ENCODE measurements at regions not wholly inside any gene's neighbourhood (a gene's known extent, or its start where the extent isn't known, plus 50 kb on each side); places are given as distances from the start of the nearest gene placed in this dataset.

GRCh38 chr19:13691569-13692435, 72.5 kb upstream of the MRI1 start:
- no peak for DNase-seq (ENCODE audit: low spot score)
- ChIA-PET POLR2A (no interaction called here), CTCF (ENCODE audit: unreplicated experiment) (no interaction called here)
- no TSS peak for BruUV-seq (replicated peaks)
- H3K4me1 ChIP-seq (ENCODE audit: insufficient read depth, low read length, poor library complexity, severe bottlenecking): no peaks in the 10 kb centered on the region
- H3K9me2 ChIP-seq (ENCODE audit: insufficient read depth, low read length): no peaks in the 10 kb centered on the region
- TF ChIP-seq CTCF (conservative IDR thresholded peaks at IDR 0.05; ENCODE audit: low read length): no peak
- H3K4me3 ChIP-seq (ENCODE audit: low read depth, low read length, poor library complexity, severe bottlenecking): no peak overlapping the region
- H3K9me3 ChIP-seq (ENCODE audit: low read length): no peaks in the 10 kb centered on the region
- H3K27ac ChIP-seq (ENCODE audit: low read depth, low read length, poor library complexity, severe bottlenecking): no peak overlapping the region
- no peak overlapping the region for H3K4me2 ChIP-seq (ENCODE audit: low read length)
- intact Hi-C loops (cut with micrococcal nuclease; ENCODE audit: unreplicated experiment): no loop called here
- H2AFZ ChIP-seq (ENCODE audit: low read length): no peak overlapping the region
- H3K79me2 ChIP-seq (ENCODE audit: insufficient read depth, low read depth, low read length): no peaks in the 10 kb centered on the region
- no peaks in the 10 kb centered on the region for H3K36me3 ChIP-seq (ENCODE audit: insufficient read depth, low read length)
- no peaks in the 10 kb centered on the region for H4K20me1 ChIP-seq (ENCODE audit: insufficient read depth, low read length)

- H3K27ac ChIP-seq (ENCODE audit: low read depth, low read length, poor library complexity, severe bottlenecking): no peak overlapping the region
- H3K4me3 ChIP-seq (ENCODE audit: low read depth, low read length, poor library complexity, severe bottlenecking): no peak overlapping the region
- no peaks in the 10 kb centered on the region for H3K9me2 ChIP-seq (ENCODE audit: insufficient read depth, low read length)
- BruUV-seq (replicated peaks): no TSS peak
- CTCF ChIA-PET (ENCODE audit: unreplicated experiment): no interaction called here
- no peaks in the 10 kb centered on the region for H3K79me2 ChIP-seq (ENCODE audit: insufficient read depth, low read depth, low read length)
- H4K20me1 ChIP-seq (ENCODE audit: insufficient read depth, low read length): no peaks in the 10 kb centered on the region
- no peak for TF ChIP-seq EZH2phosphoT487 (IDR thresholded peaks at IDR 0.05; ENCODE audit: borderline replicate concordance, low read depth, low read length)
- no peak for TF ChIP-seq CTCF (conservative IDR thresholded peaks at IDR 0.05; ENCODE audit: low read length)
- intact Hi-C loops (cut with micrococcal nuclease; ENCODE audit: unreplicated experiment): no loop called here
- no peaks in the 10 kb centered on the region for H3K4me1 ChIP-seq (ENCODE audit: insufficient read depth, low read length, poor library complexity, severe bottlenecking)
- peak; percentile 54 for DNase-seq (ENCODE audit: low spot score)
- POLR2A ChIA-PET: no interaction called here
- H3K4me2 ChIP-seq (ENCODE audit: low read length): 0 out of 2 replicates have a peak overlapping the region, but pooled peaks have one; percentile 13
- H2AFZ ChIP-seq (ENCODE audit: low read length): peak overlapping the region; percentile 78; the same call in 1 of the 2 replicates
- H3K9me3 ChIP-seq (ENCODE audit: low read length): no peaks in the 10 kb centered on the region
- no peaks in the 10 kb centered on the region for H3K36me3 ChIP-seq (ENCODE audit: insufficient read depth, low read length)
Measured at GRCh38 chr19:13689085-13689484, 75.2 kb upstream of the MRI1 start.

GRCh38 chr19:13684021-13684420, 80.3 kb upstream of the MRI1 start:
- Histone ChIP-seq H3K4me2 (ENCODE audit: low read length) (no peak overlapping the region), H3K79me2 (ENCODE audit: insufficient read depth, low read depth, low read length) (no peaks in the 10 kb centered on the region), H3K27ac (ENCODE audit: low read depth, low read length, poor library complexity, severe bottlenecking) (no peak overlapping the region), H3K36me3 (ENCODE audit: insufficient read depth, low read length) (no peaks in the 10 kb centered on the region), H3K9me2 (ENCODE audit: insufficient read depth, low read length) (no peaks in the 10 kb centered on the region), H3K4me1 (ENCODE audit: insufficient read depth, low read length, poor library complexity, severe bottlenecking) (no peaks in the 10 kb centered on the region), H3K9me3 (ENCODE audit: low read length) (peaks cover 14% of the 10 kb centered on the region), H3K4me3 (ENCODE audit: low read depth, low read length, poor library complexity, severe bottlenecking) (no peak overlapping the region), H4K20me1 (ENCODE audit: insufficient read depth, low read length) (no peaks in the 10 kb centered on the region), H2AFZ (ENCODE audit: low read length) (no peak overlapping the region)
- no peak for DNase-seq (ENCODE audit: low spot score)
- intact Hi-C loops (cut with micrococcal nuclease; ENCODE audit: unreplicated experiment): no loop called here
- no TSS peak for BruUV-seq (replicated peaks)
- ChIA-PET CTCF (ENCODE audit: unreplicated experiment) (no interaction called here), POLR2A (no interaction called here)
- TF ChIP-seq CTCF (conservative IDR thresholded peaks at IDR 0.05; ENCODE audit: low read length) (no peak), EZH2phosphoT487 (IDR thresholded peaks at IDR 0.05; ENCODE audit: borderline replicate concordance, low read depth, low read length) (no peak)
